HS-5 (cell line): ENCODE measurements at regions not wholly inside any gene's neighbourhood (a gene's known extent, or its start where the extent isn't known, plus 50 kb on each side); places are given as distances from the start of the nearest gene placed in this dataset.

Experiments
- DNase-seq: peaks from one replicate; pipeline ENCODE4 v3.0.0-alpha.2; 2012; ENCODE audit warnings: low read depth

- DNase-seq, result no peak
These were observed 572.1 kb upstream of the IGFBP7 start for GRCh38 chr4:57682275-57682674.

- DNase-seq, result no peak
These were observed 569.8 kb upstream of the IGFBP7 start for GRCh38 chr4:57679969-57680368.

GRCh38 chr4:57676394-57676793, 566.2 kb upstream of the IGFBP7 start:
- DNase-seq, result no peak

- DNase-seq, result no peak
These were observed 562.8 kb upstream of the IGFBP7 start for GRCh38 chr4:57672846-57673433.

- DNase-seq, result no peak
These were observed 558.4 kb upstream of the IGFBP7 start for GRCh38 chr4:57668621-57669020.

- no peak for DNase-seq
These were observed 555.6 kb upstream of the IGFBP7 start for GRCh38 chr4:57665806-57666205.

GRCh38 chr4:57661517-57662090, 551.4 kb upstream of the IGFBP7 start:
- DNase-seq, result no peak

GRCh38 chr4:57658673-57659072, 548.5 kb upstream of the IGFBP7 start:
- no peak for DNase-seq

- no peak for DNase-seq
These were observed 548.0 kb upstream of the IGFBP7 start for GRCh38 chr4:57658188-57658587.

GRCh38 chr4:57655342-57655741, 545.2 kb upstream of the IGFBP7 start:
- DNase-seq, result no peak

GRCh38 chr4:57652779-57653178, 542.6 kb upstream of the IGFBP7 start:
- no peak for DNase-seq

GRCh38 chr4:57640391-57641100, 530.4 kb upstream of the IGFBP7 start:
- DNase-seq, result no peak

- DNase-seq, result no peak
These were observed 529.6 kb upstream of the IGFBP7 start for GRCh38 chr4:57639561-57640382.

- no peak for DNase-seq
These were observed 525.7 kb upstream of the IGFBP7 start for GRCh38 chr4:57635910-57636309.

- no peak for DNase-seq
These were observed 523.2 kb upstream of the IGFBP7 start for GRCh38 chr4:57633212-57633859.

- DNase-seq, result no peak
These were observed 522.4 kb upstream of the IGFBP7 start for GRCh38 chr4:57632564-57632963.

GRCh38 chr4:57631147-57631546, 521.0 kb upstream of the IGFBP7 start:
- no peak for DNase-seq

GRCh38 chr4:57628004-57628403, 517.8 kb upstream of the IGFBP7 start:
- no peak for DNase-seq

- no peak for DNase-seq
These were observed 504.2 kb upstream of the IGFBP7 start for GRCh38 chr4:57614257-57614932.

GRCh38 chr4:57612279-57612678, 502.1 kb upstream of the IGFBP7 start:
- DNase-seq, result no peak

- no peak for DNase-seq
These were observed 497.5 kb upstream of the IGFBP7 start for GRCh38 chr4:57607566-57608180.
